ENCODE measurements at regions not wholly inside any gene's neighbourhood (a gene's known extent, or its start where the extent isn't known, plus 50 kb on each side); places are given as distances from the start of the nearest gene placed in this dataset.

DNA sequence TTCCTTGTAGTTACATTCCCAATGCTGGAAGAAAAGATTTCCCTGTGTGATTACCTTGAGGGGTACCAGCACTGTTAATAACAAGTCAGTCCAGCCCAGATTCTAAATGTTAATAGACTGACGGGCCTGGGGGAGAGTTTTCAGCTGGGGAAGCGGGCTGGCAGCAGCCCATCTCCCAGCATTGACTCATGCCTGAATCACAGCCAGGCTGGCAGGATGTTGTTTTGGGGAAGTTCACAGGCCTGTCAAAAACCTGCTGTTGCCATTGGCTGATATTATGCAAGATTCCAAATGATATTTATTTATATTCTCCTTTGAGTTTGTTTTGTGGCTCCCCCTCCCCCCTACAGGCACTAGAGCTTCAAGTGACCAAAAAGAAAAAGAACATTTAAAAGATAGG lies 213.9 kb upstream of the CNR1 start:
- DNase-seq (ENCODE audit: low read depth): peak; percentile 66

GRCh38 chr6:88378639-88379038 lies 212.5 kb upstream of the CNR1 start:
- DNase-seq (ENCODE audit: low read depth): no peak

- DNase-seq (ENCODE audit: low read depth): no peak
These were observed 211.9 kb upstream of the CNR1 start for GRCh38 chr6:88377976-88378568.

GRCh38 chr6:88376768-88377387 lies 210.7 kb upstream of the CNR1 start:
- DNase-seq (ENCODE audit: low read depth): peak; percentile 66

DNA sequence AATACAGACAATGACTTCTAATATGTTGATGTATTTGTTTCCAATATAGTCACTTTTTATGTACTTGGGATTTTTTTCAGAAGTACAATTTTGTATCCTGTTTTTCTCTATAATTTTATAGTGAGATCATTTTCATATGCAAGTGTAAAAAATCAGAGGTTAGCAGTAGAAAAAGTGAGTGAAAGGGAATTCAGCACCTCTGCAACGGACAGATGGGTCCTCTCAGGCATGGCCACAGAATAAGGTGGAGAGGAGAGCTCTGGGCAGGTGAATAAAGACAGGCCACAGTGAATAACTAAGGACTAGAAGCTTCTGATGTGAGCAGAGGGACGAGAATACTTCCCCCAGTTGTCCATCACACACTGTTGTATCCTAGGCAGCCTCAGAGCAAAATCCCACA lies 210.1 kb upstream of the CNR1 start:
- DNase-seq (ENCODE audit: low read depth): no peak

DNA sequence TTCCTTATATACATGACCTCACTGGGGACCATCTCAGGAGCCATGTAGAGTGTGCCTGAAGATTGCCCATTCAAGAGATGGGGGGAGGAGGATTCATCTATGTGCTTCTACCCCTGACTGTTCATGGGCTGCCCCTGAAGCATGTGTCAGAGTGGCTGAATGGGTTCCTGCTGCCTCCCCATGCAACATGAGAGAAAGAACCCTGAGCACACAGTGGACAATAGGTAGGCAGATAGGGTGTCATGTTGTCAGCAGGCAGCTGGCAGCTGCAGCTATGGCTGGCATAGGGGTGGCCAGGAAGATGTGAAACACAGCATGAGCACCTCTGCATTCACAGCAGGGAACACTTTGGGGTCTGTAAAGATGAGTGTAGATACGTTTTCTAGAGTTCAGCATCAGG lies 208.4 kb upstream of the CNR1 start:
- no peak for DNase-seq (ENCODE audit: low read depth)

- no peak for DNase-seq (ENCODE audit: low read depth)
These were observed 205.3 kb upstream of the CNR1 start for GRCh38 chr6:88371480-88371879.

- no peak for DNase-seq (ENCODE audit: low read depth)
These were observed 204.1 kb upstream of the CNR1 start for GRCh38 chr6:88370127-88370710.

GRCh38 chr6:88369262-88369661 lies 203.1 kb upstream of the CNR1 start:
- no peak for DNase-seq (ENCODE audit: low read depth)

- peak; percentile 31 for DNase-seq (ENCODE audit: low read depth)
These were observed 202.1 kb upstream of the CNR1 start for GRCh38 chr6:88368071-88368787.

- DNase-seq (ENCODE audit: low read depth): no peak
These were observed 201.1 kb upstream of the CNR1 start for GRCh38 chr6:88367248-88367647.

DNA sequence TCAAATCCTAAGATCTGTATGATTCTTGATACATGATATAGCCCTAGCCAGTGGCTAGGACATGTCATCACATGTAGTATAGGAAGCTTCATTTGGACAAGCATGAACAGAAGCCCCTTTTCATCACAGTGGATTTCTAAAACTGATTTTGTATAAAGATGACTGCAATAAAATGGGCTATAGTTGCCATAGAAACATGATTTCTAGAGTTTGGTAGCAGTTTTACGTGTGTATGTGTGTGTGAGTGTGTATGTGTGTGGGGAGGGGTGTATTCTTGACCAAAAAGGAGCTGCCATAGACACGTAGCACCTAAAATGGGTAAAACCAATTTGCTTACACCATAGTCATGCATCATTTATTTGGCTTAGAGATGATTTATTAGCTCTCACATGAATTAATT lies 200.5 kb upstream of the CNR1 start:
- DNase-seq (ENCODE audit: low read depth): no peak

GRCh38 chr6:88365656-88366055 lies 199.5 kb upstream of the CNR1 start:
- no peak for DNase-seq (ENCODE audit: low read depth)

- no peak for DNase-seq (ENCODE audit: low read depth)
These were observed 199.1 kb upstream of the CNR1 start for GRCh38 chr6:88365230-88365629.

- DNase-seq (ENCODE audit: low read depth): no peak
These were observed 195.6 kb upstream of the CNR1 start for GRCh38 chr6:88361754-88362153.

DNA sequence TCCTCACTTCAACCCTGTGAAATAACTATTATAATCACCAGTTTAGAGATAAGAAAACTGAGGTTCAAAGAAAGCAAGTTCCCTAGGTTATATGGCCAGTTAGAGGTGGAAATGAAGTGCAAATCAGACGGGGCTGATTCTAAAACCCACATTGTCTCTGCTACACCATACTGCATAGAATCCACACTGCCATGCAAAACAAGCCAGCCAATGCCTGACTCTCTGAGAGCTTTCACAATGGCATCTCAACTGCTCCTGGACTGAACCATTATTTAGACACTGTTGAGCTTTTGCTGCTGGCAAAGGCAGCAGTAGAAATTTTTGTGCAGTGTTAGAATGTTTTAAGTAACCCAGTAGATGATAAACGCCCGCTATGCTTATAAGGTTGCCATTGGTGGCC lies 195.2 kb upstream of the CNR1 start:
- DNase-seq (ENCODE audit: low read depth): no peak

GRCh38 chr6:88360203-88360797 lies 194.2 kb upstream of the CNR1 start:
- peak; percentile 55 for DNase-seq (ENCODE audit: low read depth)

GRCh38 chr6:88359530-88360202 lies 193.5 kb upstream of the CNR1 start:
- no peak for DNase-seq (ENCODE audit: low read depth)

- DNase-seq (ENCODE audit: low read depth): no peak
These were observed 192.7 kb upstream of the CNR1 start for GRCh38 chr6:88358846-88359245.

DNA sequence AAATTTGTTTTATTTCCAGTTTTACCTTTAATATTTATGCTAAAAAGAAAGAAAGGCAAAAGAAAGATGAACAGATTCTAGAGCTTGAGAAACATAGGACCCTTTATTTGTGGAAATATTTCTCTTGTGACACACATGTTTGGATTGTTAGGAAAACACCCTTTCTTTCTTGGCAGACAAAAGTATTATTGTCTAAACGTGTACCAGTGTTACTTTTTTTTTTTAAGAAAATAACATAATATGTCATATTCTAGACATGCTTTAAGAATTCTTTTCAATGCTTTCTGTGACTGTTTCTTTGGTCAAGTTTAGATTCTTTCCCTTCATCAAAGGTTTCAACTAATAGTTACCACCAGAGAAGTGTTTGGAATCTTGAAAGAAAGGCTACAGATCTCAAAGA lies 183.4 kb upstream of the CNR1 start:
- DNase-seq (ENCODE audit: low read depth): no peak

- no peak for DNase-seq (ENCODE audit: low read depth)
These were observed 176.2 kb upstream of the CNR1 start for GRCh38 chr6:88342336-88342735.

GRCh38 chr6:88339761-88340160 lies 173.6 kb upstream of the CNR1 start:
- no peak for DNase-seq (ENCODE audit: low read depth)

Data from ELR (cell line).